SIG-M5 treated with dmso at 0.1 percent for 504 hours (cell line): ENCODE measurements at regions not wholly inside any gene's neighbourhood (a gene's known extent, or its start where the extent isn't known, plus 50 kb on each side); places are given as distances from the start of the nearest gene placed in this dataset.

ENCODE experiments used
- DNase-seq: peaks from one replicate; lab custom pipeline; 2025; ENCODE audit not compliant: unreplicated experiment; lab: John Stamatoyannopoulos, UW

DNA sequence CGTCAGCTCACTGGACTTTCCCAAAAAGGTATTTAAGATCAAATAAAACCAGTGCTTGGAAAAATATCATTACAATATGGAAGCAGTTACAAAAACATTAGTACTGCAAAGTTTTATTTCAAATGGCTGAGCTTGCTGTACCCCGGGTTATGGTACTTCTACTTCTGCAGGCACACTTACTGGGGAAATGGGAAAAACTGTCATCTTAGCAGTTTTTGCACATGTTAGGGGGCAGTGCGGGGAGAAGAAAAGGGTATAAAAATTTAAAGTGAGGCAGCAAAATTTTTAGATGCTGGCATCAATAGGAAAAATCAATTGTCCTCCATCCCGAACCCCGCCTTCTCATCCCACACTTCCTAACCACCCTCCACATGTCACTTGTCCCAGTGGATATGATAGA lies 133.4 kb downstream of the ATG4C start:
- DNase-seq = no peak

DNA sequence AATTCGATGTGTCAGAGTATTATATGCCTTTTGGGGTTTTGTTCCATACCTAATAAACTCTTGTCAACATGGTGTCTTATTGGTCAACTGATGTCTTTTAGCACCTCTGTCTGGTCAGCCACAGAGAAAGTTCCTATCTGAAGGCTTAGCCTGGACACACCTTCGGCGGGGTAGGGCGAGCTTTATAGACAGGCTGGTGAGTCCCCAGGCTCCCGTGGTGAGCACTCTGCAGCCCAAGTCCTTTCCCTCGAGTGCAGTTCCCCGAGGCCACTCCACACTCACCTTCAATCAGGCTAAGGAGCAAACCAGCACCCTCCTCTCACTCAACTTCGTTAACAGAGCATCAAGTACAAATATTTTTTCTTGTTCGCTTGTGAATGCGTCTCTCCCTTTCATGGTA lies 133.9 kb downstream of the ATG4C start:
- no peak for DNase-seq

DNA sequence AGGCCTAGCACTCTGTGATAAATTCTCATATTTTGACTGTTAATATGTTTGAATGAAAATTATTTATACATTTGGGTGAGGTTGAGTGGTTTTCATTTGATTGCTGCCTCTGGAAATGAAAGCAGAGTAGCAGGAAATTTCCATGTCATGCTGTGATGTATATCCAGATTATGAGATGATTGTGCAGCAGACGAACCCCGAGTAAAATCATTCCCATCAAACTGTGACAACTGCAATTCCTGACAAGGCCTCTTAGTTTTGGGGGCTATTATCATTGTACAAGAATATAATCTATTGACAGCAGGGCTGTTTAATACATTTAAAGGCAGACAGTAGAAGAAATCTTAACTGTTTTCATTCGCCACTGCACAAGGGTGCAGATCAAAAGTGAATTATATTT lies 134.8 kb downstream of the ATG4C start:
- DNase-seq = no peak

DNA sequence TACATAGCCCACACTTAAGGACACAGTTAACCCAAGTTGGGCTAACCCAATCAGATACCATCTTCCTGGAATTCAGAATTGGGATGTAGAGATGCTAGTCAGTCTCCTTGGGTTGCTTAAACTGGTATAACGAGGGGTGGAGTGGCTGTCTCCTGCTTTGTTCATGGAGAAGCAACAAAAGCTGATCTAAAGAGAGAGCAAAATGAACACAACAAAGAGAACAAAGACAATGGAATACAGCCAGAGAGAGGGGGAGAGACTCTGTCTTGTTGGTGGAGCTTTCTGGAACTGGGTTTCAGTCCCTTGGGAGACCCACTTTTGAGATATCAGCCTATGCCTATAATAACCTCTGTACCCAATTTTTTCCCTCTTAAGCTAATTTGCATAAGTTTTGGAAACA lies 138.1 kb downstream of the ATG4C start:
- no peak for DNase-seq

DNA sequence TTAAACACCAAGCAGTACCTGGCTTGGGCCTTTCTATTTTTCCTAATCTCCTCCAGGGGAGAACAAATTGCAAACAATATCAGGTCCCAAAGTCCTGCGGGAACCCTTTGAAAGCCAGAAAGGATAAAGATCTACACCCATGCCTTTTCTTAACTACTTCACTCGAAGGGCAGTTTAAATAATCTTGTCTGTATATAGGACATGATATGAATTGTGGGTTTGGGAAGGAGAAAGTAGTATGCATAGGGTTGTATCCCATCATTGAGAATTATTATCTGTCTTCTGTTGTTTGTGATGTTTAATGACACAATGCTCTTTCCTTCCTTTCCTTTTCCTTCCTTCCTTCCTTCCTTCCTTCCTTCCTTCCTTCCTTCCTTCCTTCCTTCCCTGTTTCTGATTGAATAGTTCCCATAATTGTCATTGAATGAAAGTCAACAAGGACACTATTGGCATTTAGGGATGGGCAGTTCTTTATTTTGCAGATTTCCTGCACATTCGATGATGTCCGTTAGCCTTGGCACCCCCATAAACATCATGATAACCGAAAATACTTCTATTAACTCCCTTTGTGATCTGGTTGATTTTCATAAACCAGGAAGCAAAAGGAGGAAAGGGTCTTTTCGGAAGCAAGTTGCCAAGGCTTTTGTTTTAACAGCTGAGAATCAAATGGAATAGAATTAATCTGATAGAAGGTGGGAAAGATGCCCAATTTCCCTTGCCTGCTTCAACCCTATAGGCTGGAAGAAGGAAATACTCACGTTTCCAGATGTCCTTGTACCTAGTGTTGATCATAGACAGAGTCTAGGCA lies 141.3 kb downstream of the ATG4C start:
- DNase-seq = no peak

DNA sequence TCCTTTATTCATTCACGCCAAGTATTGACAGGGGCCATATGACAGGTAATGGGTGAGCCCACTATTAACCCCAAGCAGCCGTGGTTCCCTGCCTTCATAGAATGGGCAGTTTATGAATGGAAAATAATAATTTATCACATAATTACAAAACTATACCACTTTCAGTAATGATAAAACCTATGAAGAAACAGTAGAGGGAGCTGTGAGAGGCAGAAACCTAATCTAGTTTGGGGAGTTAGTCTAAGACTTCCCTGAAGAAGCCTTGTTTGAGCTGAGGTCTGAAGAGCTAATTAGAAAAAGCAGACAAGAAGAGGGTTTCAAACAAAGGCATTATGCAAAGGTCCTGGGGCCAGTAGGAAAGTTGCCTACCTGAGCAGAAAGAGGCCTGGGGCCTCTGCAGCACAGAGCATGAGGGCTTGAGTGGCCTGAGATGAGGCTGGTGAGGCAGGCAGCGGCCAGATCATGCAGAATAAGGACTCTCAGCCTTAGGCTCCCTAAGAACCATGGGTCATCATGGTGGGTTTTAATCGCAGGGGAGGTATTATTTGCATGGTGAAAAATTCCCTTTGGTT lies 142.8 kb downstream of the ATG4C start:
- no peak for DNase-seq

DNA sequence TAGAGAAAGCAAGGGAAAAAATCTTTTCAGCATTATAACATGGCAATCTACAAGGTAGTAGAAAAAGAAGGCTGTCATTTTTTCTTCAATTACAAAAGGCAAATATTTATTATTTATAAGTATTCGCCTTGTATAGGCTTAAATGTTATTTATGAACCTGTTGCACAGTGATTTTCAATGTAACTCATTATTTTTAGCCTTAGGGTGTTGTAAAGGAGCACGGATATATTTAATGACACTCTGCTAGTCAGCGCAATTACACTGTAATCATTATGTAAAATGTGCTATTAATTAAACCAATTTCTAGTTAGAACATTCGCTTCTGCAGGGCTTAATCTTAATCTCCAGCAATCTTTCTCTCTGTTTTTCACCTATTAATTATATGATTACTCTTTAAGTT lies 145.0 kb downstream of the ATG4C start:
- DNase-seq = no peak

DNA sequence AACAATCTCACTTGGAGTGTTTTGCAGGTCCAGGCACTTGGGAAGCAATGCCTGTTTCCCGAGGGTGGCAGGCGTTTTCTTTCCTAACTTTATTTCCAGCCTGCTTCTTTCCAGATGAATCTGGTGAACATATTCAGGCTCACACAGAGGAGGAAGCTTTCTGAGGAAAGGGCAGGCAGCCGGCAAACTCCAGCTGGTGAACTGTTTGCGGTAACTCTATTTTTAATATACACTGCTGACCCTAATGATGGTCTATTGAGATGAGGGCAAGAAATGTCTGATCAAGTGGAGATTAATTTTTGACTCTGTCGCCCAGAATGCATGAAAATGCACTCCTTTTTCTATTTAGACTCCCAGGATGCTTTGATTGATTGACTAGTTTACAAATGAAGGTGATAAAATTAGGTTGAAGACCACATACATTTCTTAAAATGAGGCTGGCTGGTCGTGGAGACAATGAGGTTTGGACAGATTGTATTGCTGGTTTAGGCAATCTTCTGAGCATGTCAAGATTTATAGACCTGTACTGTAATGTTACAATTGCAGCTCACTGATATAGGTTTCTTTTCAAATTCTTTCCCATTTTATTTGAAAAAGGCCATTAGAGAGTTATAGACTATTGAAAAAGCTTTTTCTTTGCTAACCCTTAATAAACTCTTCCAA lies 153.8 kb downstream of the ATG4C start:
- no peak for DNase-seq

DNA sequence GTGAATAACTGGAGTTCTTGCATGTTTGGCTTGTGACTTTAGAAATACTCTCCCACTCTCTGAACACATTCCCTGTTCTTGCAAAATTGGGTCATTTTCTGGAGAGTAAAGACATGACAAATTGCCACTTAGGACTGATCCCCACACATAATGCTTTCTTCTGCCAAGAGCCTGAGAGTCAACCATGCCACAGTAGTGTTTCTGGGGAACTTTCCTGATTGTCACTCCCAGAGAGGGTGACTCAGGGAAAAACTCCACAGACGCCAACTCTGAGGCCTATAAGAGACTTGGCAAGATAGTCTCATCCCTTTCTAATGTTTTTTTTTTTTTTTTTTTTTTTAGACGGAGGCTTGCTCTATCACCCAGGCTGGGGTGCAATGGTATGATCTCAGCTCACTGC lies 157.8 kb downstream of the ATG4C start:
- DNase-seq = no peak

DNA sequence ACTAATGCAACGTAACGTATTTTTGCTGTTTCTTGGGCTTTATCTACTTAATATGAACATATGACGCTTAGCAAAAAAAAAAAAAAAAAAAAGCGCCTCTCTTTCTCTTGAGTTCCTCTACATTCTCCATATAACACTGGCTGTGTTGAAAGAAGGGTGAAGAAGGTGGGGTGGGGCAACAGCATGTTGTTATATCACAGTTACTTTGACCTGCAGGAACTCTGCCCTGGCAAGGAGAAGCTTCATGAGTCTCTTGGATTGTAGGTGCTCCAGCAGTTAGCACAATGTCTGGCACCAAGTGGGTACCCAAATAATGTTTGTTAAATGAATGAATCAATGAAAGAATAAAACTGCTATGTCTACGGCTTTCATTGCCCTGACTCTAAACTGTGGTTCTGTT lies 162.6 kb downstream of the ATG4C start:
- no peak for DNase-seq

DNA sequence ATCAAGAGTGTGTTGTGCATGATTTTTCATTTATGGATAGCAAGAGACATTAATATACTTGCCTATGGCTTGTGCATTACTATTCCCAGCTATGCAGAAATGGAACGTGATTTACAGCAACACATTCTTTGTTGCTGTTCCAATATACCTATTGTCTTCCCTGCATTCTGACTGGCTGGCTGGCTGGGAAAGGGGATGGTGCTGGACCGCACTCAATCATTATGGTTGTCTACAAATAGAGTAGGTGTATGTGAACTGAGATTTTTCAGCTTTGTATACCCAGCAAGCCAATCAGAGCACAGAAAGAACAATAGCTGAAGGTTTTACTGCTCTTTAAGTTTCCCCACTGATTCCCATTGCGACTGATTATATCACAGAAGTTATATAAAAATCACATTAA lies 167.5 kb downstream of the ATG4C start:
- no peak for DNase-seq

DNA sequence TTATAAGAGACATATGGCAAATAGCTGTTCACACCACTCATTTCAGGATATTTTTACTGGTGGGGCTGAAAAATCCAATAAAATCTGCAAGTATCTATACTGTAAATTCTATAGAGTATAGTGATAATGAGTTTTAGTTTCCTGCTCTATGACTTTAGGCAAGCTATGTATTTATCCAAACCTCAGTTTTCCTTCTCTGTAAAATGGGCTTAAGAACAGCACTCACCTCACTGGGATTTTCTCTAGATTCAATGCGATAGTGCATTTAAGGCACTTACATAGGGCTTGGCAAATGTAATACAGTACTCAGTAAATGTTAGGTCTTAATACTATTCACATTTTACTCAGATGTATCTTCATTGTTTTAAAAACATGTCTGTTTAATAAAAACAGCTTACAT lies 168.7 kb downstream of the ATG4C start:
- DNase-seq = no peak

DNA sequence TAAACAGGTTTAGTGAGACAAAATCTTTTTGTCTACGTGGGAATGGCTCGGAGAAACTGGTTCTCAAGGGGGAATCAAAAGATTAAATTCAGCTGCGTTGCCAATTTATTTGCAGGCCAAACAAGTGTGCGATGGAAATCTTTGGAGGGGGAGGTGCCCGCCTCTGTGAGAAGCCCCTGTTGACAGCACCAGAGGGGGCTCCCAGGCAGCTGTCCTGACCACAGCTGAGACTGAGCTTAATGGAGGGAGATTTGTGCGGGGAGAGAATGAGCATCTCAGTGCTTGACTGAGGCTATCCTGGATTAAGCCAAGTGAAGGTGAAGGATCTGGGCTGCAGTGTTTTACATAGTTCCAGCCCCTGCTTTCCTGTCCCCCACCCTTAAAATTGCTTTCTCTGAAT lies 169.7 kb downstream of the ATG4C start:
- no peak for DNase-seq

DNA sequence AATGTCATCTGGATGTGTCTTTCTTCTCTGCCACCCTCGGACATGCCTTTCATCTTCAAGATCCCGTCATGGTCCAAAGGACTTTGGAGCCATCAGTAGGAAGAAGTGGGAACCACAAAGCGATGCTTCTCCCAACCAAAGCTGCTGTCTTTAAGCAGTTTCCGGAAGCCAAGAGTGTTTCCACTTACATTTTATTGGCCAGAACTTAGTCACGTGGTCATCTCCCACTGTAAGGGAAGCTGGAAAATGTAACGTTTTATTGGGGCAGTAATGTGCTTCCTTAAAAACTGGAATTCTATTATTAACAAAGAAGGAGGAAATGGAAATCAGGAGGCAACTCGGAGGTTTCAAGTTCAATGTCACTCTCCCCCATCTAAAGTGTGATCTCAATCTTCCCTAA lies 170.8 kb downstream of the ATG4C start:
- no peak for DNase-seq

DNA sequence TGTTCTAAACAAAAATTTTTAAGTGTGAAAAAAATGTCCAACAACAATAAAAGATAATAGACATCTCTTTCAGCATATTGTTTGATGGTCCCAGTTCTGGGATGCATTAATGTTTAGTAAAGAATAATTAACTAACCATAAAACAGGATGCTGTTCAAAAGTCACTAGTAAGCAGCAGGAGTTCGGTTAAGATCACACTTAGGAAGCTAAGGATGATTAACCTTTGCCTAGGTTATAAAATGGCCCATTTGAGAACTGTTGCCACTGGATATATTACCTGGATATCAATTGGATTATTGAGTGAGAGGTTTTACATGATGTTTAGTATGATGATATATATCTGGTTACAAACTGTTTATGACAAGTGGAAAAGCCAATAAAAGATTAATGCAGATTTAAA lies 171.7 kb downstream of the ATG4C start:
- no peak for DNase-seq

DNA sequence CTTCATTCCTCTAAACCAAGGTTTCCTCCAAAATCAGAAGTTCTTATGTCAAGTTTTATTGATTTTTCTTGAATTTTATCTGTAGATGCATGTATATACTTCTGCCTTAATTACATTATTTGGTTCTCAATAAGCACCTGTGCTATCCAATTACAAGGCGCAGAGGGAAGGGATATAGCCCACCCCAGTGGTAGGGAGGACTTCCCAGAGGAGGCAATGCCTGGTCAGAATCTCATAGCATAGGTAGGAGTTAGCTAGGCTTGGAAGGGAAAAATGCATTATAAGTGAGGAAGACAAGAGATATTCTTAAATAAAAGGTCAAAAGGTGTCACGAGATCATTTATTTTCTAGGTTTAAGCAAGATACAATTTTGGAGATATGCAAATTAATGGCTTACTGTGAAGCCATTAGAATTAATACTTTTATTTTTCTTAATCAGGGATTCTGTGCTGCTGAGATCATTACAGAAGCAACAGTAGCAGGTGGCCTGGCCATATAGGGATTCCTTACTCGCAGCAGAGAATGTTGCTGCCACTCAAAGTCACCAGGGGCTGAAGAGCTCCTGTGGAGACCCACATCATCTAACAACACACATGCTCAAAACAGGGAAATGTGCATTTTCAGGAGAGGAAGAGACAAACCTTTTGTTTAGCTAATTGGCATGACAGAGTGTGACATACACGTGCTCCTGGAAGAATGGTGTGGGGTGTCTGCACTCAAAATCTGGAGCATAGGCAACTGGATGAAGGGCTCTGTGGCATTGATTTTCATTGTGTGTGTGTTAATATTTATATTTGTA lies 178.3 kb downstream of the ATG4C start:
- DNase-seq = no peak

DNA sequence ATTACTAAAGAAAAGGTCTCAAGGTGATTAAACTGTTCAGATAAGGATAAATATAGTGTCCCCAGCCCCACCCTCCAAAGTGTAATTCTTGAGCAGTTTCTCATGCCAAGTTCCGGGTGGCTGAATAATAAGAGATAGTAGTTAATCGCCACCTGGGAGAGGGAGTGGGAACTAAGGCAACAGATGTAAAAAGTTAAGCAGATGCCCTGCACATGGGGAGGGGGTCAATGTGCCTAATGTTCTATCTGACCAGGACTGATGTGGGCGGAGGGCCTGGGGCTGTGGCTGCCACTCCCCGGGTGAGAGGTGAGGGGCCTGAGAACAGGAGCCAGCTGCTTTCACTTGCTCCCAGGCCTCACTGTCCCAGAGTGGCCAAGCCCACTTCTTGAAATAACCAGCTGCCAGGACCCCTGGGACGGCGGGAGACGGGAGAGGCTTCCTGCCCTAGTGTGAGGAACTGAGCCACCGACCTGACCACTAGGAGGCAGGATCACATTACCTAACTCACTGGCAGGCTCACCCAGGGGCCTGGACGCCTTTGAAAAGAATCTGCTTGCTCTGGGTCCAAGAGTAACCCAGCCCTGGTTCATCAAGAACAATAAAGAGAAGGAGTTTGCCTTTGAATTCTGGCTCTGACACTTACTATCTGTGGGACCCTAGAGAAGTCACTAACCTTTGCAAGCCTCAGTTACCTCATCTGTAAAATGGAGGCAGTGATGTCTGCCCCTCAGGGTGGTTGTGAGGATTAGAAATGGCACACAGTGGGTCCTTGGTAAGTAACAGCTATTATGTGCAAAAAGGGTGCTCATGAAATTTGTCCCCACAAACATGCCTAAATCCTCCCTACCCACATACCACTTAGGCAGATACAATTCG lies 179.2 kb downstream of the ATG4C start:
- DNase-seq = no peak

DNA sequence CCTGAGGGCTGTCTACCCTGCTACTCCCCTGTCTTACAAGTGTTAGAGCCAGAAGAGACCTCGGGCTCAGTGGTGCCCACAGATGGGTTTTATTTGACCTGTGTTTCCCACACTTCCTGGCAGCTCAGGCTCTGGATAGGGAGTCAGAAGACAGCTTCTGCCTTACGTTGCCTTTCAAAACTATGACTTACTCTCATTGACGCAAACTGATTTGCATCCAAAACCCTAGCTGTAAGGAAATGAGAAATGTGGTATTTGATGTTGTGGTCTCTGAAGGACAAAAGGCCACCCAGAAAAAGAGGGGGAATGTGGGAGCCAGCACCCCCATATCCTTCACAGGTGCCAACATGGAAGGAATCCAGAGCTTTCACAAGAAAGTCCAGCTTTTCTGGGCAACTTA lies 180.2 kb downstream of the ATG4C start:
- no peak for DNase-seq

DNA sequence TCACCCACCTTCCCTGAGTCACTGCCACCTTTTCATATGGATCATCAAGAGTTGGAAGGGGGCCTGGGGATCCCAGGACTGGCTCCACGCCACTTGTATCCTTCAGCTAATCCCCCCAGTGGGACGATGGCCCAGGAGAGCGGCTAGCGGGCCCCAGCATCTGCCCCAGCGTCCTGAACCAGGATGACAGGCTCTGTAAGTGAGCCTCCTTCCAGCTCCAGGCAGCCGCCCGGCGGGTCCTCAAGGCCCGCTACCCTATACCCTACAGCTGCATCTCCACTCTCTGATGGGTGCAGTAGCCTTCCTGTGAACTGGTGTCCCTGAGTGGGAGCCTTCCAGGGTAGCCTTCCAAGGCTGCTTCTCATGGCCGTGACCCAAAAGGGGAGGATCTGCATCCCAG lies 183.1 kb downstream of the ATG4C start:
- no peak for DNase-seq

DNA sequence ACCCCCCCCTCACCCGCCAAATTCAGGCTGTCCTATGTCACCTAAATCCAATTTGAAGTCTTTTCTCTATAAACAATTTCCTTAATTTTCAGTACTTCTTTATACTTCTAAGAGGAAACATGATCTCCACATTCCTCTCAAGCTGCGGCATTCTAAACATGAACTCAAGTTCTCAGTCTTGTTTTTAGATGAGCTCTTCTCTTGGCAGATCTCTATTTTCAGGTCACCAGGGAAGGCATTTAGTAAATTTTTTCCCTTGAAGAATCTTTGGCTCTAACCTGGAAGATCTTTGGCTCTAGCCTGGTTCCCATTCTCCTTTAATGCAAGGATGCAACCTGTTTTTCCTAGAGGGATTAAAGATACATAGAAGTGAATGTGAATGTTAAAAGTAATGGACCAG lies 193.4 kb downstream of the ATG4C start:
- DNase-seq = no peak

DNA sequence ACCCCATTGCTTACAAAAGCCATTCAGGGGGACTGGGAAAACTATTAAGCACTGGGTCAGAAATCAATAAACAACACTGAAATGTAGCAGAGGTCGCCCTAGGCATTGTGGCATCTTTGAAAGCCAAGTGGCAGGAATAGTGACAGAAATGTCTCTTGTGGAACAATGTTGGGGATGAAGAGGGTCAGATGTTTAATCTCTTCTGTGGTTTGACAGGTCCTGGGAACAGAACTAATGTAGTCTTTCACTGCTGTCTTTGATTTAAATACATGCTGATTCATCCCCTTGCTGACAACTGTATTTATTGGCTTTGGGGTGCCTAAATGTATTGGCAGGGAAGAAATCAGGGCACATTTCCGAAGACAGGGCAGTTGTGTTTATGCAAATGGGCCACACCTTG lies 194.8 kb downstream of the ATG4C start:
- no peak for DNase-seq
